HG03159 (cell line): ENCODE measurements at regions not wholly inside any gene's neighbourhood (a gene's known extent, or its start where the extent isn't known, plus 50 kb on each side); places are given as distances from the start of the nearest gene placed in this dataset.
"Not testable (repeated sequence)": the region's sequence is repeated elsewhere in the genome, so short reads cannot be mapped to it uniquely, and the experiment has no call there.

Source experiments
- ATAC-seq: cut with Tn5 transposase; IDR thresholded peaks from one replicate; pipeline ENCODE4 v1.9.1; 2021; ENCODE audit warnings: mild to moderate bottlenecking, moderate library complexity; ENCODE audit not compliant: unreplicated experiment

DNA sequence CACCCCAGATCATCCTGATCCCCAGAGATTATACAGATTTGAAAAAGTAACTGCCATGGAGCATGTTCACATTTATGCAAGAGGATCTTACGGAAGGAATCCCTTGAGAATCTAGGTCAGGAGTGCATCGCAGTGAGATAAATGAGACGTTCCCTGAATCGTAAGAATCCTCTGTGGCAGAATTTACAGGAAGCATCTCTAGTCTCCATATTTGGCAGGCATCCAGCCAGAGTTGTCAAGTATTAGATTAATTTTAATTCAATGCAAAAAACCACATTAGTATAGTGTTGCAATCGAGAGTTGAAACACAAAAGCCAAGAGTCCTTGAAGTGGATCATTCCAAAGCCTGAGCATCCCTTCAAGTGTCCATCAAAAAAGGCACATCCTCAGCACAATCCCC is 100.8 kb downstream of the RRAGC start:
- ATAC-seq, result no peak

DNA sequence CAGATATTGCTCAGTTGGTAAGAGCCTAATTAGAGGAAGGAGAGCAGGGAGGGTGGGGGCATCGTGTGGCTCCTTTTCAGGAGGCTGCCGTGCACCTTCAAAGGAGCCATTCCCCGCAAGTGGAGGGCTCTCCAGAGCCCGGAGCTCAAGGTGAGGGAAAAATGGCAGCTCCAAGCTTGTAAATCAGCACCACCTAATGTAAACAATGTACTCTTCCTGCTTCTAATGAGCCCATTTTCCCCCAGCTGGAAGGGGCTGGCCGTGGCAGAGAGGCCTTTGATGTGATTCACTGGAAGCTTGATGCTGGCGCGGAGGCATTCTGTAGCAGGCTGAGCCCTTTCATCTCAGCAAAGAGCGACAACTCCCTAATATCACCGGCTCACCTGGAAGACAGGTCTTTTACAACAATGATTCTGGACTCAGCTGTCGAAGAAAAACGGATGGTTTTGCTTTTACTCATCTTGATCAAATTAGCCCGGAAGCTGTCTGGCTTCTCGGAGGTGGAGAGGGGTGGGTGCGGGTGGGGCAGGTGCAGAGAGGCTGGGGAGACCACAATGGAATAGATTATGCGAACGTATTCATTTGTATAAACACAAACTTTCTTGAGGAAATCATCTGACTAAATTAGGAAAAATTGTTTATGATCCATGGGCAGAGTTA is 112.5 kb downstream of the RRAGC start:
- ATAC-seq, result no peak

DNA sequence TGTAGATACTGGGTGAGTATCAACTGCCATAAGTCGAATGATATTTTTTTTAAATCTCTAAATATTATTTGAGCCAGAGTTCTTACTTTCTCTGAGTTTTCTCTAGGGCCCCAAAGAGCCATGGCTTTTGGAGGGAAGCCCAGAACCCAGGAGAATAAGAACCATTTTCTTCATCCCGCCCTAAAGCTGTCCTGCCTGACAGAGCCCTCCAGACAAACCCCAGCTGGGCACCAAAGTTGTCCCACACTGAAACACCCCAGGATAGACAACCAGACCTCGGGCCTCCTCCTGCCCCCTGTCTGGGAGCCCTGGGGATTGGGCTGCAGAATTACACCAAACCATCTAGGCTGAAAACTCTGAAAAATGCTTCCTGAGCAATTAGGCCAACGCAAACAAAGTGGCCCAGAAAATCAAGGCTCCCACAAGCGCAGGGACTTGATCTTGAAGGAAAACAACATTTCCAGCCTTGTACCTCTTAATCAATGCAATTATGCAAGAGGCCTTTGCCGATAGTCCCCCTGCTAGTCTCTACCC is 113.1 kb downstream of the RRAGC start:
- ATAC-seq, result no peak

DNA sequence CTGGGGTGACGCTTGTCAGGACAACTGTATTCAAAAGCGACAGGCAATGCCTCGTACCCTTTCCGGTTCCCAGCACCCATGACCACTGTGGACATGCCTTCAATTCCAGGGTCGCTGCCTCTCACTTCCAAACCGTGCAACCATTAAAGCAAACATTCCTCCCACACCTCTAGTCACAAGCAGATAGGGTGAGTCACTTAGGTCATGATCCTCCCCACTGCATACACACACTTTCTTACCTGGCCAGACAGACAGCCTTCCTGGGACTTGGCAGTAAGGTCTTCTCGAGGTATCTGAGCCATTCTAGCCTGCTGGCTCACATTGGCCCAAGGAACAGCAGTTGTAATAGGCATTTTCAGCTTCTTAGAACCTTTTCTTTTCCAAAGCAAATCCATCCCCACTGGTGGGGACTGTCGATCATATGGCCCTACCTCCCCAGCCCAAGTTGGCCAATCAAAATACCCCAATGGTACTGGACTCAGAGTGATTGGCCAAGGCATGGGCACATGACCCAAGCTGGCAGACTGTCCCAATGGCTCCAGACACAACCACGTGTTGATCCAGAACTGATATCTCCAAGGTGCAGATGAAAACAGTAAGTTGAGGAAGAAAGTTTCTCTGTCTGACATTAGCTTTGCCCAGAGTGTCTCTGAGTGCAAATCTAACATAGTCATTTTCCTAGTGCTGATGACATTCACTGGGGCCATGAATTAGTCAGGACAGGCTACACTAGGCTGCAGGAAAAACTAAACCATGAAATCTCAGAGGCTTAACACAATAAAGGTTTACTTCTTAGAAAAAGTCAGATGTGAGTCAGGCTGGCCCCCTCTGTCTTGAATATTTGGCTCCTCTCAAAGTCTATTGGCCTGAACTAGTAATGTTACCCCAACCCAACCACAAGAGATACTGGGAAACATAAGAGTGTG is 113.8 kb downstream of the RRAGC start:
- no peak for ATAC-seq

DNA sequence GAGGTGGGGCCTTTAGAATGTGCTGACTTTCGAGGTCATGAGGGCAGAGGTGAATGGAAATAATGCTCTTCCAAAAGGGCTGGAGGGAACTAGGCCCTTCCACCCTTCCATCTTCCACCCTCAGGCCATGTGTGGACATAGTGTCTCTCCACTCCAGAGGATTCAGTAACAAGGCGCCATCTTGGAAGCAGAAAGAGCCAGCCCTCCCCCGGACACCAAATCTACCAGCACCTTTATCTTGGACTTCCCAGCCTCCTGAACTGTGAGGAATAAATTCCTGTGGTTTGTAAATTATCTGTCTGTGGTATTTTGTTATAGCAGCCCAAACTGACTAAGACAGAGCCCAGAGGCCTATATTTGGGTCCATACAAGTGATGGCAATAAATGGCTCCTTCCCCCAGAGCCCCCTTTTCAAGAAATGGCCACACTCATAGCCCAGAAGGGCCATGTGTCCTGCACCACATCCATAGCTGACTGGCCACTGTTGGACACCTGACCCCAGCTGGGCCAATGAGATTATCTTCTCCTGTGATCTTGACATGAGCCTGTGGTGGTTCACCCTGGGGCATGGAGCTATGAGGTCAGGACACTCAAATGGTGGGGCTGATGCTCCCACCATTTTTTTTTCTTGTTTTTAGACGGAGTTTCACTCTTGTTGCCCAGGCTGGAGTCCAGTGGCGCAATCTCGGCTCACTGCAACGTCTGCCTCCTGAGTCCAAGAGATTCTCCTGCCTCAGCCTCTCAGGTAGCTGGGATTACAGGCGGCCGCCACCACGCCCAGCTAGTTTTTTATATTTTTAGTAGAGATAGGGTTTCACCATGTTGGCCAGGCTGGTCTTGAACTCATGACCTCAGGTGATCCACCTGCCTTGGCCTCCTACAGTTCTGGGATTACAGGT is 114.9 kb downstream of the RRAGC start:
- ATAC-seq, result no peak

DNA sequence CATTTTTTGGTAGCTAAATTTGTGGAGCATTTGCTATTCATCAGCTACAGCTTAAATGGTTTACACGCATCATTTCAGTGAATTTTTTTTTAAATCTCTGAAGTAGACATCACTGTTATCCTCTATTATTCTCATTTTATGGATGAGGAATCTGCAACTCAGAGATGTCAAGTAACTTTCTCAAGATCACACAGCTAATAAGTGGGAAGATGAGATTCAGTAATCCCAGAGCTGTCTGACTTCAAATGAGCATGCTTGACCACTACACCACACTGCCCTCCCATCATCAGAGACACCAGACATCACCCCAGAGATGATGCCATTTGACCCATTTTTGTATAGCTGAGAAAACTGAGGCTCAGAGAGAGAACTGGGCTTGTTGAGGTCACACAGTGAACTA is 116.4 kb downstream of the RRAGC start:
- no peak for ATAC-seq

DNA sequence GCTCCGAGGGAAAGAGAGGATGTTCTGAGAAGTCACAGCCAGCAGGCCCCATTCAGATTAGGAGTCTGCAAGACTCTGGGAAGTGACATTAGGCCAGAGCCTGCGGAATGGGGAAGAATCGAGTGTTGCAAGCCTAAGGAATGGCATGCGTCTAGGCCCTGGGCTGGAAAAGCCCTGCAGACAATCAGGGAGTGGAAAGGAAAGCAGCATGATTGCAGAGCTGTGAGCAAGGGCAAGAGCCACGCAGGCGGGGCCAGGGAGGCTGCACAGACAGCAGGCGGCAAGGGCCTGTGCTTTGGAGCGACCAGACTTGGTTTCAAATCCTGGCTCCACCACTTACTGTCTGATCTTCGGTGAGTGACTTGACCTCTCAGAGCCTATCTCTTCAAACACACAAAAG is 118.2 kb downstream of the RRAGC start:
- no peak for ATAC-seq

DNA sequence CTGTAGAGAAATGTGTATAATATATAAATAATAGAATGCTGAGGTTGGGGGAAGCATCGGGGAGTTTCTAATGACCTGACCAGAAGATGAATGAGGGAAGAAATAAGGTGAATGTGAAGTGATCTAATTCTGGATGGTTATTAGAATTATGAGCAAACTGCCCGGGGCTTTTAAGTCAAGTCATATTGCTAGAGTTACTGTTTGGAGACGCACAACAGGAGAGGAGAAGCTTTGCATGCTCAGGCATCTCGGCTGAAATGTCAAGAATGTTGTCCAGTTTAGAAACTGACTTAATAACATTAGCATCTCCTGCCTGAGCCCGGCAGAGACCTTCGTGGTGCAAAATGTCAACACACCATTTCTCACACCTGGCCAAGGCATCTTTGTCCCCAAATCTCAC is 119.1 kb downstream of the RRAGC start:
- no peak for ATAC-seq

DNA sequence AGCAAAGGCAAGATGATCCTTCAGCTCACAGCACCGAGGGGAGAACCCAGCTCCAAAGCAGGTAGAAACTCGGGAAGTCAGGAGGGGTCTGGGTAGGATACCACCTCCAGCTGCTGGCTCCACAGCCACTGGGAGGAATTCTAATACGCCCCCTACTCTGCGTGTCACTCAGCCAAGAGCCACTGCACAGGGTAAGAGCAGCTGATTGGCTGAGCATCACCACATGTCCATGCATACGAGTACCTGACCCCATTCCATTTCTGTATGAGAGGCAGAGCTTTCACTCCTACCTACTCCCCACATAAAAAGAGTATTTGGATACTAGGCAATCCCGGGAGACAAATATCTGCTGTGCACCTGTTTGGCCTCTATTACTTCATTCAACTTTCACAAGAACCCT is 121.4 kb downstream of the RRAGC start:
- ATAC-seq, result no peak

DNA sequence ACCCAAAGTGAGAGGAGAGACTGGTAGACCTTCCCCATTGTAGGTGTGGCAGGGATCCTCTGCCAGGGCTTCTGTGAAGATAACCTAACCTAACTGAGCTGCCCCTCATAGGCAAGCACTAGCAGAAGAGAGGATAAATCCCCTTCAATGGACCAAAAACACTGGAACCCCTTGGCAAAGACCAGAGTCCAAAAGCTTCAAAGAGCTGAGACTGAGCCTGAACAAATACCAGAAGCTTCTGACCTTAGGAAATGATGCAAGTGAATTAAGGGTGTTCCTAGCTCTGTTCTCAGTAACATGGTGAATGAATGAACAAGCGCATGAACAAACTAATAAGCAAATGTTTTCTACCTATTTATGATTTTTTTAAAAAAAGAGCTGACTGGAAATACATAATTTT is 123.2 kb downstream of the RRAGC start:
- no peak for ATAC-seq

DNA sequence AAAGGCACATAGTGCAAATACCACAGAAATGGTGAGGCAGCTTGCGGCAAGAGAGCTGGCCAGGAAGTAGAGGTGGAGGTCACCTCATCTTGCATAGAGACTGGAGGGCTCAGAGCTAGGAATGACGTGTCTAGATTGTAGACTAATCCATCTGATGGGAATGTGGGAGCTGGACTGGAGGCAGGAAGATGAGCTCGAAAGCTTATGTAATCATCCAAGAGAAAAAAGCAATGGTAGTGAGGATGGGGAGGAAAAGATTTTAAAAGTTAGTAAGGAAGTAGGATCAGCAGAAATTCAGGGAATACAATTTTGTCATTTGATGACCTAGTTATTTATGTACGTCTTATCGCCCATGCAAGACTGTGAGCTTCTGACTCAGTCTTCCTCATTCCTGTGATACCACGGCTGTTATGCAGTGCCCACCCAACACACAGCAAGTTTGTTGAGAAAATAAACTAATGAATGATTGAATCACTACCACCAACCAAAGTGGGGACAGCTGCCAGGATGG is 123.9 kb downstream of the RRAGC start:
- no peak for ATAC-seq

DNA sequence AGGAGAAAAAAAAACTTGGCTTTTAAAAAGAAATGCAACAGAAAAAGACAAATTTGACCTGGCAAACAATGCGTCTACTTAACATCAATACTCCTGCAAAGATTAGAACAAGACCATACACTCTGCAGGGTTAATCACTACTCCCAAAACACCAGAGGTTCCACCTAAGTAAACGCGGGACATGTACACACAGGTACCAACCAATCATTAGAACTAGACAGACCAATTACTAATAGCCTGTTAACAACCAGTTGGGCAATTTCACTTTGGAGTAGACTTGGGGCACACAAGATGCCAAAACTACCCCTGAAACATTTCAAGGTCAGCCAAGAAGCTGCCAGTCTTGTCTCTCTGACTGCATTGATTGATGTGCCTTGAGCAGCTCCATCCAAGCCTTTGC is 125.8 kb downstream of the RRAGC start:
- ATAC-seq, result no peak

DNA sequence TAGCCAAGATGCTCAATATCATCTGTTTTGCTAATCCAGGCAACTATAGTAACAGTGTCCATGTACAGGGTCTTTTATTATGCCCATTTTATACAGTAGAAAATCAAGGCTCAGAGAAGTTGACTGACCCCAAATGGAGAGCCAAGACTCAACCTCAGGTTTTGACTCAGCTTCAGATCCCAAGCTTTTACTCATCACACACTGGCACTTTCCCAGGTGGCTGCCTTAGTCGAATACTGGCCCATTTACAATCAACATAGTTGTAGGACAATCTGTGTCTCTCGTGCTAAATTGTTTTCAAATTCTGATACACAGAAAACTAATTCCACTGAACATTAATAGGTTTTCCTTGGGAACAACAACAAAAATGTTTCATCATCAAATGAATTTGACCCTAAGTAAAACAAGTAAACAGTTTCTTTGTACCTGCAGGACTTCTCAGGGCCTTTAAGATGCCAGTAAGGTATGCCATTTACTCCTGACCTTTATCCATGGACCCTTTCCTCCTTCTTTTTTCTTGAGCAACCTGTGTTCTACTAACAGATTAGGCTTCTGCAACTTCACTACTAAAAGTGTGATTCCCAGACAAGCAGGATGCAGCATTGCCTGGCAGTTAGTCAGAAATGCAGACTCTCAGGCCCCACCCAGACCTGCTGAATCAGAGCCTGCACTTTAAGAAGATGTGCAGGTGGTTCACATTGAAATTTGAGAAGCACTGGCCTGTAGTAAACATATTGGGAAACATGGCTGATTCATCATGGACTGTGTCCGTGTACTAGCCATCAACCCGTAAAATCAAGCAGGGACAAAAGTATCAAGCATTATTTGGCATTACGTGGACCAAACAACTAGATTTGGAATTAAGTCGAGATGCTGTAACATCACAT is 128.8 kb downstream of the RRAGC start:
- no peak for ATAC-seq

DNA sequence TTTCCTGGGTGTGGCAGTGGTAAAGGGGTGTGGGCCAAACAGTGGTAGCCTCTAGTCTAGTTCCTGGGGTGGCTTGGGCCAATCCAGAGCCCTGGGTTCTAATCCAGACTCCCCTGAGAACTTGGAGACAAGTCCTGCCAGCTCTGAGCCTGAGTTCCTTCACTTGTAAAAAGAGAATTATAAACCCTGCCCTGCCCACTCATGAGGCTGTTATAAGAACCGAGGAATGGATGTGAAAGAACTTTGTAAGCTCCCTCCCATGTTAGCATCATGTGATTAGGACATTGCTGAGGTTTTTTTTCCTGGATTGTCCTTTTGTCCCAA is 131.0 kb downstream of the RRAGC start:
- no peak for ATAC-seq

DNA sequence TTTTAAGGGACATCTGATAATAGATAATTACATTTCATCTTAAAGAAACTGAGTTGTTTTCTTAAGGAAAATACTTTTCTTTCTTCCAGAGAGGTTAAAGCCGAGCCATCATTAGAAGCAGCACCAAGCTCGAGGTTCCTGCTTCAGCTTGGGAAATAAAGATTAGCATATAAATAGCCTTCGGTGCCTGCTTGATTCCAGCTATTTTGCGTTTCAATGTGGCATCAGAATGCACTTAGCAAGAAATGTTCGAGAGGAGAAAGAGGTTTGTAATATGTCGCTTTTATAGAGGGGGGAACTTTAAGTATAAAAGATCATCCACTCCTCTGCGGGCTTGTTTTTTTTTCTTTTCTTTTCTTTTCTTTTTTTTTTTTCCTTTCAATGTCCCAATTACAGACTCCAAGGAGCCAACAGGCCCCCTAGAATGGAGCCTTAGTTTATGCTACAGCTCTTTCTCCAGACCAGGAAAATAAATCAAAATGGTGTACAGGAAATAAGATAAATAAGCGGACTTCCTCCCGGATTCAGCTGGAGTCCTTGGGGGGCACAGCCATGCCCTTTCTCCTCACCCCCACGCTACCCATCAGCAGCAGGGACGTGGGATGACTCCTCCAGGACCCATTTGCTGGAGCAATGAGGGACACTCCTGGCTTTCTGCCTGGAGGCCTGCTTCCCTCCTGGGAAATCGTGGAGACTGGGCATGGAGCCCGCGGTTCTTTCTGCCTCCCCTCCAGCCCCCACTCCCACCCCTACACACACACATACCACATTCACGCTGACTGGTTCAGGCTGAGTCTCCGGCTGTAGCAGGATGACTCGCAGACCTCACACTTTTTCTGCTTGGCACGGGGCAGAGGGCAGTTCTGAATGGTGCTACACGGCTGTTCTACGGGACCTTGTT is 131.6 kb downstream of the RRAGC start:
- ATAC-seq, result no peak

DNA sequence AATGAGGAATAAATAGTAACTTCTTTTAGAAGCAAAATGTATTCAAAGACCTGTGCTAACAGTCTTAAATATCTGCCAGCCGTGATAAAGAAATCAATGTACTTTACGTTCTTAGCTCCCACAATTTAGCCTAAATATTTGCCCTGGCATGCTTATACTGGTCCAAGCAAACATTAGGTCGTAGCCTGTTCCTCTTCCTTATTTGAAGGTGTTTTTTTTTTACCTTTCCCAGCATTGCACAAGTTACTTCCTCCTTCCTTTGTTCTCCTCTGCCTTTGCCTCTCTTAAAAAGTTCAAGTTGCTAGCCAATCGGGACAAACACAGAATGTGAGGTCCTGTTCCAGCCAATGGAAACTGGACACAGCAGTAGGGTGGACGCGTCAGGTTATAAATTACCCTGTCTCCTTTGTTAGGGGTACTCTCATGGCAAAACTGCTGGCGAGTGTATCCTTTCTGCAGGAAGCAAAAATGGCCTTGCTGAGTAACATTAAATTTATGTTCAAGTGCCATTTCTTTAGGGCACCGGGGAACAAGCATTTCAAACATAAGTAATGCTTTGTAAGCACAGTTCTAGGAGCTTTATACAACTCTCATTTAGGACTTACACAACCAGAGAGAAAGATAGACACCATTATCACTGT is 134.1 kb downstream of the RRAGC start:
- not testable (repeated sequence) for ATAC-seq

DNA sequence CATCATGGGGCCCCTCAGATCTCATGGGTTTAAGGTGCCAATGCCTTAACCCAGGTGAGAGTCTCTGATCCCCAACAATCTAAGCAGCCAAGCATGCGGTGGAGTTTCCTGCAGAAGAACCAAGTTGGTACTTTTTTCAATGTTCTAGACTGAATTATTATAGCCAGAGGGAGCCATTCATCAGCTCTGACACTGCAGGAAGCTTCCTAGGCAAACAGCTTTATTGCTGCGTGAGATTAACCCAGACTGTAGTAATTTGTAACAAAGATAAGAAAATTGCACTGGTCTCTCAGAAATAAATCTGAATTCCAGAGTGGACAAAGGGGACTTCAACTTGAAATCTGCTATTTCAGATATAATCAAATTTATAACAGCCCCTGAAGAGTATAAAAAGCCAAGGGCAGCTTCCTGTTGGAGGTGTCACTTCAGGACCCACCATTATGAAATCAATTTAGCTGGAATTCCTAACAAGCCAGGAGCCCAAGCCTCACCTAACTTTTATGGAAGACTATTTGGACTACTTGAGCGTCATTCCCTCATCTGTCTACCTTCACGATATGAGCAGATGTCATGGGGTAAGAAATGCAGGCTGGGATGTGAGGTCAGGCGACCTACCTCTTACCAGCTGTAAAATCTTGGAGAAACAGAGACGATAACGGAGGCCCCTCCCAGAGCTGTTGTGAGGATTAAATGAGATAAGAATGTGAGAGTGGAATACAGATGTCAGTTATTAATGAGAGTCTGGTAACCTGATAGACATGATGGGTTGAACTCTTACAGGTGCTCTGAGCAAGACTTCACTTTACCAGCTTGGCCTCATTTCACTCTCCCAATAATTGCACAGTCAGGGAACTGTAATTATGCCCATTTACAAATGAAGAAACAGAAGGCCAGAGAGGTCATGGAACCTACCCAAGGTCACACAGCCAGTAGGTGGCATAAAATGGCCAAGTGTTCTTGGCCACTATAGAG is 135.1 kb downstream of the RRAGC start:
- ATAC-seq, result no peak
